ENCODE measurements at regions not wholly inside any gene's neighbourhood (a gene's known extent, or its start where the extent isn't known, plus 50 kb on each side); places are given as distances from the start of the nearest gene placed in this dataset.
"Not testable (repeated sequence)": the region's sequence is repeated elsewhere in the genome, so short reads cannot be mapped to it uniquely, and the experiment has no call there.

- no peak for ATAC-seq (ENCODE audit: low read depth)
- DNase-seq = no peak
- no peak for TF ChIP-seq CTCF (IDR thresholded peaks at IDR 0.05)
- Mint-ChIP-seq H3K27me3 (no peaks in the 10 kb centered on the region), H3K4me3 (no peak overlapping the region), H3K27ac (no peak overlapping the region), H3K4me1 (peaks cover 8% of the 10 kb centered on the region), H3K9me3 (no peaks in the 10 kb centered on the region), H3K36me3 (ENCODE audit: low read depth) (no peaks in the 10 kb centered on the region)
- CTCF ChIA-PET = no interaction called here
- POLR2A ChIA-PET = no interaction called here
- intact Hi-C loops (cut with micrococcal nuclease) = no loop called here
These were observed 229.1 kb downstream of the TM9SF2 start for GRCh38 chr13:99730403-99730802.

- no peak overlapping the region for H3K4me3 Mint-ChIP-seq
- DNase-seq (no peak), ATAC-seq (ENCODE audit: low read depth) (no peak)
- ChIA-PET POLR2A (no interaction called here), CTCF (no interaction called here)
- TF ChIP-seq CTCF (IDR thresholded peaks at IDR 0.05) = no peak
- peaks cover 8% of the 10 kb centered on the region for H3K4me1 Mint-ChIP-seq
- H3K27me3 Mint-ChIP-seq = no peaks in the 10 kb centered on the region
- intact Hi-C loops (cut with micrococcal nuclease) = no loop called here
- no peak overlapping the region for H3K27ac Mint-ChIP-seq
- no peaks in the 10 kb centered on the region for H3K9me3 Mint-ChIP-seq
- no peaks in the 10 kb centered on the region for H3K36me3 Mint-ChIP-seq (ENCODE audit: low read depth)
These were observed 228.5 kb downstream of the TM9SF2 start for GRCh38 chr13:99729745-99730144.

DNA sequence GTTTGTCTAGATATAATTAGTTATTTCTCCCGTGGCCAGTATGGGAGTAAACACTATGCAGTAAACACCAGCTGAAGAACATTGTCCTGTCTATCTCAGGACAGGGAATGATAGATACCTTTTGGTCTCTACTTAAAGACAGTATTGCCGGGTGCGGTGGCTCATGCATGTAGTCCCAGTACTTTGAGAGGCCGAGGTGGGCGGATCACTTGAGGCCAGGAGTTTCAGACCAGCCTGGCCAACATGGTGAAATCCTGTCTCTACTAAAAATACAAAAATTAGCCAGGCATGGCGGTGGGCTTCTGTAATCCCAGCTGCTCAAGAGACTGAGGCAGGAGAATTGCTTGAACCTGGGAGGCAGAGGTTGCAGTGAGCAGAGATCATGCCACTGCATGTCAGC, 226.4 kb downstream of the TM9SF2 start:
- H3K9me3 Mint-ChIP-seq; H3K27ac Mint-ChIP-seq; H3K27me3 Mint-ChIP-seq; intact Hi-C loops (cut with micrococcal nuclease); H3K4me1 Mint-ChIP-seq; H3K36me3 Mint-ChIP-seq (ENCODE audit: low read depth); CTCF ChIA-PET; ATAC-seq (ENCODE audit: low read depth); DNase-seq; H3K4me3 Mint-ChIP-seq: not testable (repeated sequence)
- POLR2A ChIA-PET = interaction anchor here (0.7 kb wide), 1 partner anchor 18 kb away, joined by 3 read pairs; no protein-coding TSS in a partner anchor

GRCh38 chr13:99726282-99726894, 225.1 kb downstream of the TM9SF2 start:
- Mint-ChIP-seq H3K9me3 (no peaks in the 10 kb centered on the region), H3K27me3 (no peaks in the 10 kb centered on the region), H3K4me3 (no peak overlapping the region), H3K36me3 (ENCODE audit: low read depth) (peaks cover 5% of the 10 kb centered on the region), H3K4me1 (peaks cover 4% of the 10 kb centered on the region), H3K27ac (no peak overlapping the region)
- ChIA-PET POLR2A (no interaction called here), CTCF (no interaction called here)
- DNase-seq (no peak), ATAC-seq (ENCODE audit: low read depth) (no peak)
- intact Hi-C loops (cut with micrococcal nuclease) = no loop called here
- TF ChIP-seq CTCF (IDR thresholded peaks at IDR 0.05) = no peak

DNA sequence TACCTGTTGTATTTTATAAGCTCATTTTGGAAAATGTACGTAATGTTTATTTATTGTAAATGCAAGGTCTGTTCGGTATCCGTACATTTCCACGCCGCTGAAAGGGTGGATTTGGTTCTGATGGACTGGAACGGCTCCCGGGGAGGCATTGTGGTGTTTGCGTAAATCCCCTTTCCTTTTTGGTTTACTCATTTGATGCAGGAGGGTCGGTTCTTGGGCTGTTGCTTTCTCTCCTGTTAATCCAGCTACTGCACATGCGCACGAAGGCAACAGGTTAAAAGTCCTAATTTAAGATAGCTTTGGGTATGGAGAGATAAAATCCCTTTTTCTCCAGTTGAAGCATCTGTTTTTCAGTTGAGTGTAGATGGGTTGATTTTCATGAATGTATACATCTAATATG, 224.4 kb downstream of the TM9SF2 start:
- ChIA-PET POLR2A (no interaction called here), CTCF (no interaction called here)
- Mint-ChIP-seq H3K4me1 (peaks cover 4% of the 10 kb centered on the region), H3K27me3 (no peaks in the 10 kb centered on the region), H3K36me3 (ENCODE audit: low read depth) (peaks cover 5% of the 10 kb centered on the region), H3K27ac (no peak overlapping the region), H3K4me3 (no peak overlapping the region), H3K9me3 (no peaks in the 10 kb centered on the region)
- ATAC-seq (ENCODE audit: low read depth) (no peak), DNase-seq (no peak)
- no peak for TF ChIP-seq CTCF (IDR thresholded peaks at IDR 0.05)
- intact Hi-C loops (cut with micrococcal nuclease) = no loop called here
